K562 (cell line): ENCODE measurements at regions not wholly inside any gene's neighbourhood (a gene's known extent, or its start where the extent isn't known, plus 50 kb on each side); places are given as distances from the start of the nearest gene placed in this dataset.

Experiments
- CREM ChIP-seq: IDR thresholded peaks from 2 replicates; pipeline ENCODE4 v1.6.1; 2014; ENCODE audit warnings: antibody characterized with exemption, low read depth
- EHMT2 ChIP-seq: fragments of 450-650 bp; IDR thresholded peaks from 2 replicates; pipeline ENCODE4 v1.6.1; 2018; ENCODE audit warnings: antibody characterized with exemption
- FOSL1 ChIP-seq: fragments of 200-800 bp; sonication (Bioruptor generic); conservative IDR thresholded peaks from 2 replicates; pipeline ENCODE4 v1.6.1; 2016; ENCODE audit warnings: missing genetic modification characterization, missing compliant biosample characterization
- FOXM1 ChIP-seq, 2 experiments: fragments of 450-650 bp in 1 of 2; sonication (generic) in 1 of 2; formaldehyde crosslinking in 1 of 2; IDR thresholded peaks; 2 replicates each; pipeline versions ENCODE4 v1.6.1 to v1.9.0; 2017 to 2022; ENCODE audit warnings: low read depth in 2 of 2, mild to moderate bottlenecking in 2 of 2, missing genetic modification reagents in 1 of 2, moderate library complexity in 1 of 2
- GATAD2A ChIP-seq: fragments of 450-650 bp; IDR thresholded peaks from 2 replicates; pipeline ENCODE4 v1.6.1; 2017
- HMG20A ChIP-seq: fragments of 450-650 bp; formaldehyde crosslinking; conservative IDR thresholded peaks from 2 replicates; pipeline ENCODE4 v1.4.0; 2020; ENCODE audit warnings: mild to moderate bottlenecking, mixed read lengths
- KHSRP ChIP-seq: fragments of 450-650 bp; IDR thresholded peaks from 2 replicates; pipeline ENCODE4 v1.6.1; 2017
- NCOA1 ChIP-seq: fragments of 450-650 bp; IDR thresholded peaks from 2 replicates; pipeline ENCODE4 v1.6.1; 2016; ENCODE audit warnings: low read depth
- PHTF2 ChIP-seq: fragments of 250-450 bp; sonication (Bioruptor Pico); IDR thresholded peaks from 2 replicates; pipeline ENCODE4 v1.5.0; 2021; ENCODE audit warnings: mild to moderate bottlenecking
- POLR2G ChIP-seq: fragments of 200-400 bp; formaldehyde crosslinking; IDR thresholded peaks from 2 replicates; pipeline ENCODE4 v1.6.1; 2017; ENCODE audit warnings: low read depth, mild to moderate bottlenecking, antibody characterized with exemption, low read length, moderate library complexity
- RBM39 ChIP-seq: fragments of 200-400 bp; formaldehyde crosslinking; optimal IDR thresholded peaks from 2 replicates; pipeline ENCODE3; 2018; ENCODE audit warnings: low read depth, low read length
- SAFB2 ChIP-seq: fragments of 200-400 bp; formaldehyde crosslinking; IDR thresholded peaks from 2 replicates; pipeline ENCODE4 v1.6.1; 2018; ENCODE audit warnings: borderline replicate concordance, low read length, low read depth, moderate library complexity; ENCODE audit not compliant: severe bottlenecking
- SIN3B ChIP-seq: fragments of 450-650 bp; IDR thresholded peaks from 2 replicates; pipeline ENCODE4 v1.6.1; 2017; ENCODE audit warnings: low read depth, mild to moderate bottlenecking, moderate library complexity
- SMARCA5 ChIP-seq: fragments of 450-650 bp; IDR thresholded peaks from 2 replicates; pipeline ENCODE4 v1.6.1; 2016
- STAT5A ChIP-seq: IDR thresholded peaks from 2 replicates; pipeline ENCODE4 v1.6.1; 2012; ENCODE audit warnings: low read length, inconsistent platforms, borderline replicate concordance
- TAF1 ChIP-seq: IDR thresholded peaks from 2 replicates; pipeline ENCODE4 v1.6.1; 2011; ENCODE audit warnings: mild to moderate bottlenecking, low read length, moderate library complexity; ENCODE audit not compliant: insufficient read depth, control insufficient read depth, severe bottlenecking; ENCODE audit errors: extremely low read depth
- TBP ChIP-seq: optimal IDR thresholded peaks from 2 replicates; pipeline ENCODE3; 2011; ENCODE audit warnings: low read depth, low read length, improper control_type of control experiment
- THAP12 ChIP-seq: fragments of 250-450 bp; sonication (Bioruptor Pico); IDR thresholded peaks from 2 replicates; pipeline ENCODE4 v1.9.0; 2021; ENCODE audit warnings: mild to moderate bottlenecking, inconsistent platforms
- ZBED1 ChIP-seq: IDR thresholded peaks from 2 replicates; pipeline ENCODE4 v1.6.1; 2014
- ZC3H8 ChIP-seq: fragments of 450-650 bp; IDR thresholded peaks from 2 replicates; pipeline ENCODE4 v1.6.1; 2017
- ZFP36 ChIP-seq: fragments of 150-350 bp; IDR thresholded peaks from 2 replicates; pipeline ENCODE4 v1.6.1; 2018; ENCODE audit warnings: low read length, low read depth; ENCODE audit not compliant: partially characterized antibody
- ZNF277 ChIP-seq: fragments of 250-450 bp; sonication (Bioruptor Pico); IDR thresholded peaks from 2 replicates; pipeline ENCODE4 v1.8.0; 2022; ENCODE audit warnings: inconsistent platforms, mild to moderate bottlenecking, moderate library complexity, borderline replicate concordance
- ZNF551 ChIP-seq: fragments of 250-450 bp; sonication (Bioruptor Pico); IDR thresholded peaks from 2 replicates; pipeline ENCODE4 v1.5.0; 2021; ENCODE audit warnings: mild to moderate bottlenecking, moderate library complexity
- ZNF740 ChIP-seq, 3 experiments: fragments of 200-800 bp in 1 of 3; sonication (Bioruptor generic) in 1 of 3; sonication (generic) in 1 of 3; formaldehyde crosslinking in 1 of 3; IDR thresholded peaks; 2 replicates each; pipeline versions ENCODE4 v1.6.1 to v1.8.0; 2016 to 2022; ENCODE audit warnings: mild to moderate bottlenecking in 2 of 3, missing compliant biosample characterization in 2 of 3, missing genetic modification characterization in 2 of 3, missing genetic modification reagents in 1 of 3
- ZNF778 ChIP-seq: fragments of 450-650 bp; formaldehyde crosslinking; IDR thresholded peaks from 2 replicates; pipeline ENCODE4 v1.4.0; 2020; ENCODE audit warnings: mild to moderate bottlenecking, moderate library complexity

- TF ChIP-seq ZNF778 (no peak), STAT5A (no peak), FOSL1 (tag) (no peak), TBP (no peak), FOXM1 (IDR thresholded peaks at IDR 0.05; ENCODE audit: low read depth) (no peak), FOXM1 (CRISPR knock-in tag; IDR thresholded peaks at IDR 0.05; ENCODE audit: low read depth) (peak; percentile 53; the same call in 1 of the 2 replicates), SAFB2 (no peak), ZNF740 (CRISPR knock-in tag; IDR thresholded peaks at IDR 0.05) (no peak), ZNF740 (tag; IDR thresholded peaks at IDR 0.05) (peak in 1 of 2 experiments; percentile 11; a peak in 1 of 4 replicates), TAF1 (no peak), ZBED1 (no peak), HMG20A (CRISPR knock-in tag) (no peak), KHSRP (no peak), SIN3B (no peak), PHTF2 (CRISPR knock-in tag) (no peak), ZNF277 (CRISPR knock-in tag) (no peak), NCOA1 (no peak), EHMT2 (no peak), CREM (no peak), RBM39 (no peak), POLR2G (peak; percentile 51; the same call in 1 of the 2 replicates), GATAD2A (no peak), ZNF551 (CRISPR knock-in tag) (no peak), SMARCA5 (no peak), ZC3H8 (no peak), ZFP36 (no peak), THAP12 (0 out of 2 replicates have a peak, but pooled peaks have one; percentile 38)
Measured at GRCh38 chr16:85536411-85537330, 76.5 kb upstream of the GSE1 start (continued).
